GM23248 (cell line): ENCODE measurements at regions not wholly inside any gene's neighbourhood (a gene's known extent, or its start where the extent isn't known, plus 50 kb on each side); places are given as distances from the start of the nearest gene placed in this dataset.

Experiments used
- DNase-seq: peaks from one replicate; pipeline ENCODE4 v3.0.0-alpha.2; 2015
- H2AFZ ChIP-seq: fragments of 200-600 bp; sonication (generic); 2 replicates; pipeline ENCODE4 v1.6.1; 2016; ENCODE audit warnings: antibody characterized with exemption
- H3F3A ChIP-seq: fragments of 200-600 bp; sonication (generic); 2 replicates; pipeline ENCODE4 v1.6.1; 2016; ENCODE audit warnings: mild to moderate bottlenecking, antibody characterized with exemption, mixed run types; ENCODE audit not compliant: insufficient read depth
- H3K27ac ChIP-seq: fragments of 200-600 bp; sonication (generic); 2 replicates; pipeline ENCODE4 v1.5.1; 2016; ENCODE audit warnings: mild to moderate bottlenecking
- H3K27me3 ChIP-seq: fragments of 200-600 bp; sonication (generic); replicated peaks from 2 replicates; pipeline ENCODE4 v1.6.1; 2016; ENCODE audit warnings: mild to moderate bottlenecking; ENCODE audit not compliant: insufficient read depth
- H3K36me3 ChIP-seq: fragments of 200-600 bp; sonication (generic); 2 replicates; pipeline ENCODE4 v1.6.1; 2016; ENCODE audit warnings: low read depth, mild to moderate bottlenecking
- H3K4me1 ChIP-seq: fragments of 200-600 bp; sonication (generic); 2 replicates; pipeline ENCODE4 v1.6.1; 2016; ENCODE audit warnings: mild to moderate bottlenecking; ENCODE audit not compliant: insufficient read depth
- H3K4me2 ChIP-seq: fragments of 200-600 bp; sonication (generic); one replicate; pipeline ENCODE4 v1.6.1; 2016; ENCODE audit warnings: mild to moderate bottlenecking; ENCODE audit not compliant: unreplicated experiment
- H3K4me3 ChIP-seq: fragments of 200-600 bp; sonication (generic); 2 replicates; pipeline ENCODE4 v1.5.1; 2016; ENCODE audit warnings: mild to moderate bottlenecking
- H3K79me2 ChIP-seq: fragments of 200-600 bp; sonication (generic); 2 replicates; pipeline ENCODE4 v1.6.1; 2016; ENCODE audit warnings: mild to moderate bottlenecking; ENCODE audit not compliant: insufficient read depth
- H3K9ac ChIP-seq: fragments of 200-600 bp; sonication (generic); 2 replicates; pipeline ENCODE4 v1.6.1; 2016; ENCODE audit warnings: mild to moderate bottlenecking
- H3K9me2 ChIP-seq: fragments of 200-600 bp; sonication (generic); 2 replicates; pipeline ENCODE4 v1.6.1; 2016; ENCODE audit warnings: mixed run types, mild to moderate bottlenecking, moderate library complexity; ENCODE audit not compliant: insufficient read depth
- H3K9me3 ChIP-seq: fragments of 200-600 bp; sonication (generic); one replicate; pipeline ENCODE4 v1.6.1; 2017; ENCODE audit warnings: low read depth
- H4K20me1 ChIP-seq: fragments of 200-600 bp; sonication (generic); 2 replicates; pipeline ENCODE4 v1.6.0; 2016; ENCODE audit not compliant: insufficient read depth
- EZH2 ChIP-seq: fragments of 200-600 bp; sonication (generic); IDR thresholded peaks from 2 replicates; pipeline ENCODE4 v1.6.1; 2018; ENCODE audit warnings: antibody characterized with exemption, mild to moderate bottlenecking; ENCODE audit not compliant: insufficient read depth, poor library complexity, severe bottlenecking
- EZH2phosphoT487 ChIP-seq: fragments of 200-600 bp; sonication (generic); IDR thresholded peaks from 2 replicates; pipeline ENCODE4 v1.6.1; 2018; ENCODE audit warnings: antibody characterized with exemption, moderate library complexity, mild to moderate bottlenecking, low read depth; ENCODE audit not compliant: insufficient read depth
- WGBS, 2 experiments: methylation state at CpG; one replicate each; pipeline ENCODE4 v1.1.6; 2015 to 2017; ENCODE audit warnings: low lambda C conversion rate in 2 of 2, low coverage in 1 of 2; ENCODE audit errors: missing lambda C conversion rate in 2 of 2; 5-methylcytosine and 5-hydroxymethylcytosine counted together
- in situ Hi-C: fragments of 300-500 bp; cut with MboI; formaldehyde crosslinking; loops from 2 replicates; pipeline ENCODE4 v1.15.0; 2020

DNA sequence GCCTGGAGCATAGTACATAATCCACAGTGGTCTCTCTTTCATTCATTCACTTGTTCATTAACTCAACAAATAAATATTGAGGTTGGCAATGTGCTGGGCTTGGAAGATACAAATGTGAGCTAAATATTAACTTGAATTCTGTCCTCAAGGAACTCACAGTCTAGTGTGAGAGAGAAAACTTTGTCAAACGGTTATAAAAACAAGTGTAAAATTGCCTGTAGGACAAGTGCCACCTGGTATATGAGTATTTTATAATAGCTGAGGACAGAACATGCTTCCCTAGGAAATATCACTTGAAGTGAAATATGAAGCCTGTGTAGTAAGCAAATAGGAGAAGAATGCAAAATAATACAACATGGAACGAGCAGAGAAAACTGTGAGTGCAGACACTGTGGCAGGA lies 173.1 kb upstream of the CMC1 start:
- H3K9me3 ChIP-seq, result no peaks in the 10 kb centered on the region
- no peak overlapping the region for H2AFZ ChIP-seq
- H3K79me2 ChIP-seq, result no peaks in the 10 kb centered on the region
- H3K27ac ChIP-seq, result no peak overlapping the region
- in situ Hi-C loops, result no loop called here
- no peaks in the 10 kb centered on the region for H3K36me3 ChIP-seq
- 0 out of 2 replicates have a peak, but pooled peaks cover 3% of the 10 kb centered on the region for H3K27me3 ChIP-seq
- no peaks in the 10 kb centered on the region for H4K20me1 ChIP-seq
- 65 to 69% methylated on average over 2 of the region's 2 CpGs for WGBS, 2 experiments
- H3K9me2 ChIP-seq, result no peaks in the 10 kb centered on the region
- H3F3A ChIP-seq, result no peaks in the 10 kb centered on the region
- H3K9ac ChIP-seq, result no peak overlapping the region
- H3K4me2 ChIP-seq, result no peak overlapping the region
- no peak for TF ChIP-seq EZH2phosphoT487
- no peak for TF ChIP-seq EZH2
- DNase-seq, result no peak
- no peak overlapping the region for H3K4me3 ChIP-seq
- no peaks in the 10 kb centered on the region for H3K4me1 ChIP-seq

- in situ Hi-C loops, result no loop called here
- no peak overlapping the region for H2AFZ ChIP-seq
- no peaks in the 10 kb centered on the region for H3K9me3 ChIP-seq
- H3K27me3 ChIP-seq, result 0 out of 2 replicates have a peak, but pooled peaks cover 3% of the 10 kb centered on the region
- WGBS, 2 experiments, result 34 to 38% methylated on average over 7 of the region's 7 CpGs
- H3K4me2 ChIP-seq, result no peak overlapping the region
- no peaks in the 10 kb centered on the region for H3K79me2 ChIP-seq
- no peak for DNase-seq
- H3K27ac ChIP-seq, result no peak overlapping the region
- no peaks in the 10 kb centered on the region for H3K4me1 ChIP-seq
- H3K9me2 ChIP-seq, result no peaks in the 10 kb centered on the region; the same call in 1 of the 2 replicates
- TF ChIP-seq EZH2 (no peak), EZH2phosphoT487 (no peak)
- H3K36me3 ChIP-seq, result no peaks in the 10 kb centered on the region
- no peaks in the 10 kb centered on the region for H4K20me1 ChIP-seq
- no peak overlapping the region for H3K9ac ChIP-seq
- no peaks in the 10 kb centered on the region for H3F3A ChIP-seq
- H3K4me3 ChIP-seq, result no peak overlapping the region
These were observed 172.0 kb upstream of the CMC1 start for GRCh38 chr3:28069438-28069837.

DNA sequence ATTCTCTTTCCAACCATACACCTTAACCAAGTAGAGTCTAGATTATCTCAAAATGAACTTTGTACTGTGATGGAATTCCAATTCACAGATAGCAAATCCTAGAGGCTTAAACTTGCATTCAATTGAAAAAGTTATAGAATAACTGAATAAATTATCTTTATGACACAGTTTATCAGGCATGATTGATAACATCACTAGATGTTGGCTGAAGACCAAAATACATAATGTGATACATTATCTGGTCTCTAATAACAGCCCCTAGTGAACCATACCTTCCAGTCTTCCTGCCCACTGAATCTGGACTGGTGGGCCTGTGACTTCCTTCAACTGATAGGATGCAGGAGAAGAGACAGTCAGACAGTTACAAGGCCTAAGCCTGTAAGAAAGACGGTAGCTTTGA lies 165.2 kb upstream of the CMC1 start:
- Histone ChIP-seq H3K4me3 (no peak overlapping the region), H3K9me3 (no peaks in the 10 kb centered on the region), H3K9me2 (no peaks in the 10 kb centered on the region; the same call in 1 of the 2 replicates), H3K27me3 (no peaks in the 10 kb centered on the region), H2AFZ (no peak overlapping the region), H3K4me1 (no peaks in the 10 kb centered on the region), H3F3A (no peaks in the 10 kb centered on the region), H3K4me2 (no peak overlapping the region), H3K36me3 (no peaks in the 10 kb centered on the region), H4K20me1 (no peaks in the 10 kb centered on the region), H3K79me2 (no peaks in the 10 kb centered on the region), H3K27ac (no peak overlapping the region), H3K9ac (no peak overlapping the region)
- WGBS, 2 experiments, result 72 to 89% methylated on average over 1 of the region's 1 CpG
- DNase-seq, result no peak
- TF ChIP-seq EZH2phosphoT487, result no peak
- no peak for TF ChIP-seq EZH2
- in situ Hi-C loops, result no loop called here

DNA sequence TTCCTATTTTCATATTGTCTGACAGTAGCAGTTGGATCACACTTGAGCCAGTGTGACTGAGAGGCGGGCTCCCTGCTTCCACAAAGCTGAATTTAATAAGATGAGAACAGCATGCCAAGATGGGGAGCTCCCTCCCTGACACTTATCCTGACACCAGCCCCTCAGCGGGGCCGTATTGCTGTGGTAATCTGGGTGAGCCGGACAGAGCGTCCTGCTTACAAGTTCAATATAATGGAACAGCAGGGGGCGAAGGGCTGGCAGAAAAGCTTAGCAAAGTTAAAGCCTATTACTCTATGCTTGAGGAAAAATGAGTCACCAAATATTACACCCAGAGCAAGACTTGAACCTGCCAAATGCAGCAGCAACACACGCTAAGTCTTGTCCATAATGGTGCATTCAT lies 163.8 kb upstream of the CMC1 start:
- DNase-seq, result peak; percentile 68
- H2AFZ ChIP-seq, result peak overlapping the region; percentile 18; the same call in 1 of the 2 replicates

DNA sequence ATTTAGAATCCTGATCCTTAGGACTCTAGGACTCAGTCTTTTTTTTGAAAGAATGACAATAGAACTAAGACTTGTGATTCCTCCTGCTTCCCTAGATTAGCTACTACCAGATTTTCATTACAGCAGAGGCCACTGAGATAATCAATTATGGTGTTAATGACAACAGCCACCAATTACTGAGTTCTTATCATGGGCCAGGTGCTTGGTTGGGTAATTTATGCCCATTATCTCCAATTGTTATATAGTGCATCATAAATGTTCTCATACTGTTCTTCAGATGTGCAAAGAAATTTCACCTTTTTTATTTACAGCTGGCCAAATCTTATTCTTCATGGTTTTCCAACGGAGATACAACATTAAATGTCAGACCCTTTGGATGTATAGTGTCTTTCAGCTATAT lies 162.9 kb upstream of the CMC1 start:
- H2AFZ ChIP-seq, result no peak overlapping the region
- no peaks in the 10 kb centered on the region; the same call in 1 of the 2 replicates for H3K9me2 ChIP-seq
- no peak overlapping the region for H3K4me3 ChIP-seq
- H3K9me3 ChIP-seq, result no peaks in the 10 kb centered on the region
- no peaks in the 10 kb centered on the region for H4K20me1 ChIP-seq
- H3K9ac ChIP-seq, result no peak overlapping the region
- TF ChIP-seq EZH2 (no peak), EZH2phosphoT487 (no peak)
- H3K27ac ChIP-seq, result no peak overlapping the region
- no peaks in the 10 kb centered on the region for H3K36me3 ChIP-seq
- DNase-seq, result no peak
- H3F3A ChIP-seq, result no peaks in the 10 kb centered on the region
- H3K79me2 ChIP-seq, result no peaks in the 10 kb centered on the region
- H3K4me1 ChIP-seq, result no peaks in the 10 kb centered on the region
- 5 to 10% methylated on average over 1 of the region's 1 CpG for WGBS, 2 experiments
- no peak overlapping the region for H3K4me2 ChIP-seq
- H3K27me3 ChIP-seq, result no peaks in the 10 kb centered on the region
- in situ Hi-C loops, result no loop called here

More for the DNA sequence above, 163.8 kb upstream of the CMC1 start:
- no peaks in the 10 kb centered on the region for H3F3A ChIP-seq
- TF ChIP-seq EZH2, result no peak
- TF ChIP-seq EZH2phosphoT487, result no peak
- H4K20me1 ChIP-seq, result no peaks in the 10 kb centered on the region
- 7 to 16% methylated on average over 7 of the region's 7 CpGs for WGBS, 2 experiments
- H3K4me1 ChIP-seq, result no peaks in the 10 kb centered on the region
- H3K36me3 ChIP-seq, result no peaks in the 10 kb centered on the region
- H3K9ac ChIP-seq, result no peak overlapping the region
- no peaks in the 10 kb centered on the region; the same call in 1 of the 2 replicates for H3K9me2 ChIP-seq
- H3K27me3 ChIP-seq, result no peaks in the 10 kb centered on the region
- H3K4me2 ChIP-seq, result no peak overlapping the region
- no peak overlapping the region for H3K4me3 ChIP-seq
- in situ Hi-C loops, result no loop called here
- no peaks in the 10 kb centered on the region for H3K9me3 ChIP-seq
- H3K79me2 ChIP-seq, result no peaks in the 10 kb centered on the region
- no peak overlapping the region for H3K27ac ChIP-seq
